ENCODE measurements at regions not wholly inside any gene's neighbourhood (a gene's known extent, or its start where the extent isn't known, plus 50 kb on each side); places are given as distances from the start of the nearest gene placed in this dataset.
A peak's percentile ranks its signal among the peaks of the same experiment; 100 is the strongest.

- no peak for TF ChIP-seq CTCF (conservative IDR thresholded peaks at IDR 0.05)
- H3K4me1 Mint-ChIP-seq = peaks cover 25% of the 10 kb centered on the region
- Histone ChIP-seq H3K9me3 (ENCODE audit: control insufficient read depth, low read length) (peaks cover 11% of the 10 kb centered on the region), H3K36me3 (ENCODE audit: control insufficient read depth, insufficient read depth, low read length) (no peaks in the 10 kb centered on the region), H3K27me3 (ENCODE audit: control insufficient read depth, insufficient read depth, low read length, poor library complexity, severe bottlenecking) (peaks cover 95% of the 10 kb centered on the region), H3K27ac (ENCODE audit: low read depth, low read length) (no peak overlapping the region), H3K4me3 (ENCODE audit: low read length) (no peak overlapping the region), H3K9ac (ENCODE audit: extremely low read depth, low read length, poor library complexity, severe bottlenecking) (no peak overlapping the region), H3K4me1 (ENCODE audit: control insufficient read depth, insufficient read depth, low read length) (peaks cover 9% of the 10 kb centered on the region)
- H3K9me3 Mint-ChIP-seq = peaks cover 1% of the 10 kb centered on the region
- H3K27me3 Mint-ChIP-seq (ENCODE audit: insufficient read depth) = peaks cover 98% of the 10 kb centered on the region
- no peaks in the 10 kb centered on the region for H3K36me3 Mint-ChIP-seq (ENCODE audit: low read depth)
- no peak overlapping the region for H3K4me3 Mint-ChIP-seq
- no peak for DNase-seq
- no peak overlapping the region for H3K27ac Mint-ChIP-seq
- WGBS, 2 experiments (ENCODE audit: insufficient coverage in 1 of 2, insufficient read length in 1 of 2) = 90% methylated on average over 2 to 8 of the region's 8 CpGs
Measured at GRCh38 chr6:71038711-71039344, 82.0 kb upstream of the B3GAT2 start.

GRCh38 chr6:71040043-71040442 is 83.2 kb upstream of the B3GAT2 start:
- Mint-ChIP-seq H3K27me3 (ENCODE audit: insufficient read depth) (peaks cover 98% of the 10 kb centered on the region), H3K36me3 (ENCODE audit: low read depth) (no peaks in the 10 kb centered on the region), H3K4me3 (no peak overlapping the region), H3K9me3 (peaks cover 1% of the 10 kb centered on the region), H3K27ac (no peak overlapping the region), H3K4me1 (peaks cover 25% of the 10 kb centered on the region)
- Histone ChIP-seq H3K9ac (ENCODE audit: extremely low read depth, low read length, poor library complexity, severe bottlenecking) (no peak overlapping the region), H3K9me3 (ENCODE audit: control insufficient read depth, low read length) (peaks cover 16% of the 10 kb centered on the region), H3K27me3 (ENCODE audit: control insufficient read depth, insufficient read depth, low read length, poor library complexity, severe bottlenecking) (peaks cover 95% of the 10 kb centered on the region), H3K4me3 (ENCODE audit: low read length) (no peak overlapping the region), H3K27ac (ENCODE audit: low read depth, low read length) (no peak overlapping the region), H3K4me1 (ENCODE audit: control insufficient read depth, insufficient read depth, low read length) (peaks cover 9% of the 10 kb centered on the region), H3K36me3 (ENCODE audit: control insufficient read depth, insufficient read depth, low read length) (no peaks in the 10 kb centered on the region)
- WGBS, 2 experiments (ENCODE audit: insufficient coverage in 1 of 2, insufficient read length in 1 of 2) = 89 to 90% methylated on average over 1 of the region's 1 CpG
- no peak for TF ChIP-seq CTCF (conservative IDR thresholded peaks at IDR 0.05)
- DNase-seq = peak; percentile 60

GRCh38 chr6:71040841-71041240 is 84.0 kb upstream of the B3GAT2 start:
- Mint-ChIP-seq H3K4me3 (no peak overlapping the region), H3K27me3 (ENCODE audit: insufficient read depth) (peaks cover 98% of the 10 kb centered on the region), H3K9me3 (peaks cover 1% of the 10 kb centered on the region), H3K27ac (no peak overlapping the region), H3K36me3 (ENCODE audit: low read depth) (no peaks in the 10 kb centered on the region), H3K4me1 (peaks cover 25% of the 10 kb centered on the region)
- TF ChIP-seq CTCF (conservative IDR thresholded peaks at IDR 0.05) = no peak
- Histone ChIP-seq H3K27ac (ENCODE audit: low read depth, low read length) (no peak overlapping the region), H3K36me3 (ENCODE audit: control insufficient read depth, insufficient read depth, low read length) (no peaks in the 10 kb centered on the region), H3K4me1 (ENCODE audit: control insufficient read depth, insufficient read depth, low read length) (peaks cover 9% of the 10 kb centered on the region), H3K4me3 (ENCODE audit: low read length) (no peak overlapping the region), H3K9ac (ENCODE audit: extremely low read depth, low read length, poor library complexity, severe bottlenecking) (no peak overlapping the region), H3K27me3 (ENCODE audit: control insufficient read depth, insufficient read depth, low read length, poor library complexity, severe bottlenecking) (peaks cover 95% of the 10 kb centered on the region), H3K9me3 (ENCODE audit: control insufficient read depth, low read length) (peaks cover 16% of the 10 kb centered on the region)
- no peak for DNase-seq
- WGBS, 2 experiments (ENCODE audit: insufficient coverage in 1 of 2, insufficient read length in 1 of 2) = 72 to 86% methylated on average over 1 to 2 of the region's 2 CpGs

Data from endodermal cell (in vitro differentiated cells).